ENCODE measurements at regions not wholly inside any gene's neighbourhood (a gene's known extent, or its start where the extent isn't known, plus 50 kb on each side); places are given as distances from the start of the nearest gene placed in this dataset.

DNA sequence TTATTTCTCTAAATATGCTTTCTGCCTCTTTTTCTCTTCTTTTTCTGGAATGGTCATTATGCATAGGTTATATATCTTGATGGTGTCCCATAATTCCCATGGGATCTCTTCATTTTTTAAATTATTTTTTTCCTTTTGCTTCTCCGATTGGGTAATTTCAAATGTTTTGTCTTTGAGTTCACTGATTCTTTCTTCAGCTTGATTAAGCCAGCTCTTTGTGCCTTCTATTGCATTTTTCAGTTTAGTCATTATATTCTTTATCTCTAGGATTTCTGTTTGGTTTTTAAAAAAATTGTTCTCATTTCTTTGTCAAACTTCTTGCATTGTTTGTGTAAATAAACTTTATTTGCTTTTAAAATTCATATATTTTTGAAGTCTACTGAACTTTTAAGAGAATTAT lies 251.1 kb downstream of the INSIG2 start:
- TF ChIP-seq GATA1 (IDR thresholded peaks at IDR 0.05; ENCODE audit: low read depth, low read length) (no peak), POLR2A (IDR thresholded peaks at IDR 0.05; ENCODE audit: low read length) (no peak)
